DOHH2 (cell line): ENCODE measurements at regions not wholly inside any gene's neighbourhood (a gene's known extent, or its start where the extent isn't known, plus 50 kb on each side); places are given as distances from the start of the nearest gene placed in this dataset.

Source experiments
- EZH2phosphoT487 ChIP-seq: fragments of 200-600 bp; sonication (generic); IDR thresholded peaks from 2 replicates; pipeline ENCODE4 v1.6.1; 2017; ENCODE audit warnings: borderline replicate concordance, mild to moderate bottlenecking, antibody characterized with exemption, low read length, moderate library complexity, mixed read lengths
- TF ChIP-seq, protein P1 (sequence below): fragments of 200-600 bp; sonication (generic); IDR thresholded peaks from one replicate; pipeline ENCODE4 v1.5.1; 2014; ENCODE audit warnings: antibody characterized with exemption, mild to moderate bottlenecking, low read depth, low read length; ENCODE audit not compliant: poor library complexity, severe bottlenecking

DNA sequence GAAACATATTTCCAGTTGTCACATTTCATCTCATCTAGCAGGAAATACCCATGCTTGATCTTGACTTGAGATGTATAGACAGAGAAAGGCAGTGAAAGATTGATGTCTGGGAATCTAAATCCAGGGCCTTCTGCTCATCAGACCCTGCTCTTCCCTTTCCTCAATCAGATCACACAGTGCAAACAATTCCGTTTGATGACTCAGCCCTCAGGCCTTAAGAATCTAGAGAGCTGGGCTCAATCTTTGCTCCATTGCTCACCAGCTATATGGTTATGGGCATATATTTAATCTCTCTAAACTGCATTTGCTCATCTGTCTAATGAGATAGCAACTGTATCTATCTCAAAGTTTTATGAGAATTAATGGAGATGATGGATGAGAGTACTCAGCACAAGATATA, 201.8 kb upstream of the CCDC196 start:
- TF ChIP-seq, protein P1, sequence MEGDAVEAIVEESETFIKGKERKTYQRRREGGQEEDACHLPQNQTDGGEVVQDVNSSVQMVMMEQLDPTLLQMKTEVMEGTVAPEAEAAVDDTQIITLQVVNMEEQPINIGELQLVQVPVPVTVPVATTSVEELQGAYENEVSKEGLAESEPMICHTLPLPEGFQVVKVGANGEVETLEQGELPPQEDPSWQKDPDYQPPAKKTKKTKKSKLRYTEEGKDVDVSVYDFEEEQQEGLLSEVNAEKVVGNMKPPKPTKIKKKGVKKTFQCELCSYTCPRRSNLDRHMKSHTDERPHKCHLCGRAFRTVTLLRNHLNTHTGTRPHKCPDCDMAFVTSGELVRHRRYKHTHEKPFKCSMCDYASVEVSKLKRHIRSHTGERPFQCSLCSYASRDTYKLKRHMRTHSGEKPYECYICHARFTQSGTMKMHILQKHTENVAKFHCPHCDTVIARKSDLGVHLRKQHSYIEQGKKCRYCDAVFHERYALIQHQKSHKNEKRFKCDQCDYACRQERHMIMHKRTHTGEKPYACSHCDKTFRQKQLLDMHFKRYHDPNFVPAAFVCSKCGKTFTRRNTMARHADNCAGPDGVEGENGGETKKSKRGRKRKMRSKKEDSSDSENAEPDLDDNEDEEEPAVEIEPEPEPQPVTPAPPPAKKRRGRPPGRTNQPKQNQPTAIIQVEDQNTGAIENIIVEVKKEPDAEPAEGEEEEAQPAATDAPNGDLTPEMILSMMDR: no peak
- no peak for TF ChIP-seq EZH2phosphoT487
